HCT116 (cell line): ENCODE measurements at regions not wholly inside any gene's neighbourhood (a gene's known extent, or its start where the extent isn't known, plus 50 kb on each side); places are given as distances from the start of the nearest gene placed in this dataset.

ENCODE experiments used
- ATAC-seq: fragments of 200-7000 bp; cut with Tn5 transposase; 2 replicates; pipeline ENCODE4 v1.9.1; 2020; ENCODE audit warnings: mild to moderate bottlenecking, moderate library complexity
- BruUV-seq: library from RNA; stranded (reverse); fragments of 400-500 nt; replicated peaks from 2 replicates; lab custom pipeline; 2021; lab: Mats Ljungman, UMichigan
- CTCF ChIA-PET: fragments of 300-600 bp; sonication (Branson Sonifier 250); formaldehyde crosslinking; loops from one replicate; lab custom pipeline; 2021; ENCODE audit warnings: antibody characterized with exemption; lab: Charles Lee
- POLR2A ChIA-PET: fragments of 300-600, 350-600 bp; sonication (Branson Sonifier 250); formaldehyde crosslinking; loops from one replicate; lab custom pipeline; 2021; ENCODE audit warnings: antibody characterized with exemption; lab: Charles Lee
- RAD21 ChIA-PET, 2 experiments: fragments of 300-600 bp; sonication (Branson Sonifier 250); formaldehyde crosslinking; loops; one replicate each; lab custom pipeline; 2023; ENCODE audit warnings: low total read pairs in 2 of 2; ENCODE audit not compliant: uncharacterized antibody in 2 of 2, unreplicated experiment in 2 of 2, low non-redundant PET in 1 of 2; lab: Charles Lee
- DNase-seq: peaks from one replicate; pipeline ENCODE4 v3.0.0-alpha.2; 2010; ENCODE audit warnings: low read depth, low spot score
- H2AFZ ChIP-seq: fragments of 200-600 bp; shearing (Covaris generic), sonication (generic); 2 replicates; pipeline ENCODE4 v1.6.1; 2017; ENCODE audit warnings: low read depth, mixed run types, mixed read lengths, antibody characterized with exemption, low read length; ENCODE audit not compliant: poor library complexity, severe bottlenecking
- H3K27ac ChIP-seq: 2 replicates; pipeline ENCODE4 v1.5.1; 2012; ENCODE audit warnings: low read depth, low read length
- H3K27me3 ChIP-seq: fragments of 200-600 bp; sonication (generic); 2 replicates; pipeline ENCODE4 v1.6.1; 2016; ENCODE audit warnings: mixed run types, low read length, mixed read lengths; ENCODE audit not compliant: insufficient read depth
- H3K36me3 ChIP-seq, 2 experiments: fragments of 200-500 bp in 1 of 2; fragments of 200-600 bp in 1 of 2; sonication (Bioruptor generic) in 1 of 2; sonication (generic) in 1 of 2; 2 replicates each; pipeline versions ENCODE4 v1.5.1 to v1.6.1; 2014 to 2016; ENCODE audit warnings: low read length in 2 of 2, inconsistent platforms in 1 of 2, mixed read lengths in 1 of 2, mixed run types in 1 of 2; ENCODE audit not compliant: insufficient read depth in 2 of 2, control insufficient read depth in 1 of 2
- H3K4me1 ChIP-seq, 2 experiments: fragments of 200-600 bp in 1 of 2; sonication (generic) in 1 of 2; 2 replicates each; pipeline versions ENCODE4 v1.5.1 to v1.6.1; 2012 to 2017; ENCODE audit warnings: low read length in 2 of 2, inconsistent platforms in 1 of 2, mild to moderate bottlenecking in 1 of 2, mixed read lengths in 1 of 2, mixed run types in 1 of 2, moderate library complexity in 1 of 2; ENCODE audit not compliant: insufficient read depth in 2 of 2, control insufficient read depth in 1 of 2
- H3K4me2 ChIP-seq: fragments of 200-600 bp; sonication (generic); 2 replicates; pipeline ENCODE4 v1.6.1; 2017; ENCODE audit warnings: mixed run types, low read length, mixed read lengths
- H3K4me3 ChIP-seq, 2 experiments: fragments of 200-600 bp in 1 of 2; sonication (generic) in 1 of 2; replicated peaks in 1 of 2; 2 replicates each; pipeline ENCODE4 v1.5.1; 2011 to 2016; ENCODE audit warnings: low read length in 2 of 2, control low read depth in 1 of 2, low read depth in 1 of 2, mild to moderate bottlenecking in 1 of 2, mixed read lengths in 1 of 2, mixed run types in 1 of 2
- H3K79me2 ChIP-seq: fragments of 200-600 bp; sonication (generic); 2 replicates; pipeline ENCODE4 v1.6.1; 2017; ENCODE audit warnings: mild to moderate bottlenecking, mixed run types, low read length, moderate library complexity, mixed read lengths; ENCODE audit not compliant: insufficient read depth
- H3K9ac ChIP-seq: fragments of 200-600 bp; sonication (generic); 2 replicates; pipeline ENCODE4 v1.6.1; 2016; ENCODE audit warnings: low read length, mixed read lengths
- H3K9me2 ChIP-seq: fragments of 200-600 bp; sonication (generic), shearing (Covaris generic); 2 replicates; pipeline ENCODE4 v1.6.1; 2017; ENCODE audit warnings: mixed run types, mild to moderate bottlenecking, moderate library complexity; ENCODE audit not compliant: insufficient read depth
- H3K9me3 ChIP-seq, 2 experiments: fragments of 200-500 bp in 1 of 2; fragments of 200-600 bp in 1 of 2; sonication (Bioruptor generic) in 1 of 2; sonication (generic) in 1 of 2; 2 replicates each; pipeline ENCODE4 v1.6.1; 2014 to 2017; ENCODE audit warnings: low read length in 2 of 2, mixed read lengths in 2 of 2, inconsistent platforms in 1 of 2, low read depth in 1 of 2, mild to moderate bottlenecking in 1 of 2, mixed run types in 1 of 2, moderate library complexity in 1 of 2; ENCODE audit not compliant: control insufficient read depth in 1 of 2, insufficient read depth in 1 of 2
- H4K20me1 ChIP-seq: fragments of 200-600 bp; sonication (generic), shearing (Covaris generic); 2 replicates; pipeline ENCODE4 v1.6.1; 2017; ENCODE audit warnings: mixed run types, mild to moderate bottlenecking, moderate library complexity; ENCODE audit not compliant: insufficient read depth
- CEBPB ChIP-seq: IDR thresholded peaks from 2 replicates; pipeline ENCODE4 v1.6.1; 2012; ENCODE audit warnings: low read depth
- EGR1 ChIP-seq: IDR thresholded peaks from 2 replicates; pipeline ENCODE4 v1.6.1; 2012; ENCODE audit warnings: low read depth
- EZH2 ChIP-seq: fragments of 200-600 bp; sonication (generic); IDR thresholded peaks from 2 replicates; pipeline ENCODE4 v1.6.1; 2017; ENCODE audit warnings: antibody characterized with exemption, mixed run types
- EZH2phosphoT487 ChIP-seq: fragments of 200-600 bp; IDR thresholded peaks from 2 replicates; pipeline ENCODE4 v1.6.1; 2018; ENCODE audit warnings: antibody characterized with exemption, borderline replicate concordance
- FOSL1 ChIP-seq: IDR thresholded peaks from 2 replicates; pipeline ENCODE4 v1.6.1; 2012; ENCODE audit warnings: low read depth
- JUND ChIP-seq: IDR thresholded peaks from 2 replicates; pipeline ENCODE4 v1.6.1; 2012
- MAX ChIP-seq: IDR thresholded peaks from 2 replicates; pipeline ENCODE4 v1.6.1; 2012
- POLR2AphosphoS5 ChIP-seq: IDR thresholded peaks from 2 replicates; pipeline ENCODE4 v1.6.1; 2011; ENCODE audit warnings: mild to moderate bottlenecking, low read depth, low read length, moderate library complexity
- RAD21 ChIP-seq: IDR thresholded peaks from 2 replicates; pipeline ENCODE4 v1.6.1; 2012; ENCODE audit warnings: low read depth, mild to moderate bottlenecking
- SIN3A ChIP-seq: IDR thresholded peaks from 2 replicates; pipeline ENCODE4 v1.6.1; 2012; ENCODE audit warnings: low read depth
- SP1 ChIP-seq: IDR thresholded peaks from 2 replicates; pipeline ENCODE4 v1.6.1; 2012; ENCODE audit warnings: low read depth
- TCF7L2 ChIP-seq: IDR thresholded peaks from 2 replicates; pipeline ENCODE4 v1.7.0; 2011; ENCODE audit warnings: borderline replicate concordance, inconsistent platforms; ENCODE audit not compliant: insufficient read depth, insufficient read length; ENCODE audit errors: extremely low read depth
- YY1 ChIP-seq: IDR thresholded peaks from 2 replicates; pipeline ENCODE4 v1.6.1; 2011; ENCODE audit warnings: low read length, low read depth, moderate library complexity, mild to moderate bottlenecking; ENCODE audit not compliant: insufficient replicate concordance; ENCODE audit errors: extremely low read depth
- ZFX ChIP-seq: fragments of 450-650 bp; IDR thresholded peaks from 2 replicates; pipeline ENCODE4 v1.6.1; 2017
- ZNF274 ChIP-seq: fragments of 200-500 bp; sonication (Bioruptor generic); IDR thresholded peaks from 2 replicates; pipeline ENCODE4 v1.6.1; 2014; ENCODE audit warnings: mild to moderate bottlenecking, low read depth, low read length, inconsistent platforms
- intact Hi-C: fragments of 100-400 bp; cut with micrococcal nuclease; formaldehyde crosslinking; loops from 2 replicates; pipeline ENCODE4 v1.10.0; 2022
- TF ChIP-seq, protein P1 (sequence below): IDR thresholded peaks from 2 replicates; pipeline ENCODE4 v1.6.1; 2012
- TF ChIP-seq, protein P2 (sequence below): IDR thresholded peaks from 2 replicates; pipeline ENCODE4 v1.6.1; 2011; ENCODE audit warnings: mild to moderate bottlenecking, low read length, moderate library complexity; ENCODE audit not compliant: insufficient replicate concordance; ENCODE audit errors: extremely low read depth

- no peak overlapping the region for H3K4me3 ChIP-seq
- no peak for ATAC-seq
- intact Hi-C loops, result no loop called here
- no peak for DNase-seq
- H3K27ac ChIP-seq, result no peak overlapping the region
- no peaks in the 10 kb centered on the region for H3K36me3 ChIP-seq
- H3K9ac ChIP-seq, result no peak overlapping the region
- H3K9me2 ChIP-seq, result no peaks in the 10 kb centered on the region
- ChIA-PET POLR2A (no interaction called here), CTCF (no interaction called here), RAD21 (no interaction called here)
- no peaks in the 10 kb centered on the region for H3K4me1 ChIP-seq
- H3K27me3 ChIP-seq, result peaks cover 49% of the 10 kb centered on the region
- BruUV-seq, result no TSS peak
- no peak for TF ChIP-seq MAX
- no peak for TF ChIP-seq YY1
- no peak for TF ChIP-seq EGR1
- TF ChIP-seq SIN3A, result no peak
- no peak for TF ChIP-seq TCF7L2
- TF ChIP-seq EZH2, result no peak
- TF ChIP-seq, protein P1, sequence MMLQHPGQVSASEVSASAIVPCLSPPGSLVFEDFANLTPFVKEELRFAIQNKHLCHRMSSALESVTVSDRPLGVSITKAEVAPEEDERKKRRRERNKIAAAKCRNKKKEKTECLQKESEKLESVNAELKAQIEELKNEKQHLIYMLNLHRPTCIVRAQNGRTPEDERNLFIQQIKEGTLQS, result no peak
- no peak for TF ChIP-seq ZNF274
- no peak for TF ChIP-seq JUND
- TF ChIP-seq ZFX, result no peak
- TF ChIP-seq EZH2phosphoT487, result no peak
- no peak for TF ChIP-seq CEBPB
- TF ChIP-seq, protein P2, sequence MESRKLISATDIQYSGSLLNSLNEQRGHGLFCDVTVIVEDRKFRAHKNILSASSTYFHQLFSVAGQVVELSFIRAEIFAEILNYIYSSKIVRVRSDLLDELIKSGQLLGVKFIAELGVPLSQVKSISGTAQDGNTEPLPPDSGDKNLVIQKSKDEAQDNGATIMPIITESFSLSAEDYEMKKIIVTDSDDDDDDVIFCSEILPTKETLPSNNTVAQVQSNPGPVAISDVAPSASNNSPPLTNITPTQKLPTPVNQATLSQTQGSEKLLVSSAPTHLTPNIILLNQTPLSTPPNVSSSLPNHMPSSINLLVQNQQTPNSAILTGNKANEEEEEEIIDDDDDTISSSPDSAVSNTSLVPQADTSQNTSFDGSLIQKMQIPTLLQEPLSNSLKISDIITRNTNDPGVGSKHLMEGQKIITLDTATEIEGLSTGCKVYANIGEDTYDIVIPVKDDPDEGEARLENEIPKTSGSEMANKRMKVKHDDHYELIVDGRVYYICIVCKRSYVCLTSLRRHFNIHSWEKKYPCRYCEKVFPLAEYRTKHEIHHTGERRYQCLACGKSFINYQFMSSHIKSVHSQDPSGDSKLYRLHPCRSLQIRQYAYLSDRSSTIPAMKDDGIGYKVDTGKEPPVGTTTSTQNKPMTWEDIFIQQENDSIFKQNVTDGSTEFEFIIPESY, result no peak
- no peak for TF ChIP-seq FOSL1
- no peak for TF ChIP-seq RAD21
- no peak for TF ChIP-seq POLR2AphosphoS5
- no peak for TF ChIP-seq SP1
- H3K79me2 ChIP-seq, result no peaks in the 10 kb centered on the region
- no peaks in the 10 kb centered on the region for H3K9me3 ChIP-seq
- no peak overlapping the region for H3K4me2 ChIP-seq
- no peaks in the 10 kb centered on the region for H4K20me1 ChIP-seq
- H2AFZ ChIP-seq, result no peak overlapping the region
Observed at GRCh38 chr9:97761056-97761598, 64.0 kb upstream of the XPA start.
